ENCODE measurements at regions not wholly inside any gene's neighbourhood (a gene's known extent, or its start where the extent isn't known, plus 50 kb on each side); places are given as distances from the start of the nearest gene placed in this dataset.
A peak's percentile ranks its signal among the peaks of the same experiment; 100 is the strongest.

DNA sequence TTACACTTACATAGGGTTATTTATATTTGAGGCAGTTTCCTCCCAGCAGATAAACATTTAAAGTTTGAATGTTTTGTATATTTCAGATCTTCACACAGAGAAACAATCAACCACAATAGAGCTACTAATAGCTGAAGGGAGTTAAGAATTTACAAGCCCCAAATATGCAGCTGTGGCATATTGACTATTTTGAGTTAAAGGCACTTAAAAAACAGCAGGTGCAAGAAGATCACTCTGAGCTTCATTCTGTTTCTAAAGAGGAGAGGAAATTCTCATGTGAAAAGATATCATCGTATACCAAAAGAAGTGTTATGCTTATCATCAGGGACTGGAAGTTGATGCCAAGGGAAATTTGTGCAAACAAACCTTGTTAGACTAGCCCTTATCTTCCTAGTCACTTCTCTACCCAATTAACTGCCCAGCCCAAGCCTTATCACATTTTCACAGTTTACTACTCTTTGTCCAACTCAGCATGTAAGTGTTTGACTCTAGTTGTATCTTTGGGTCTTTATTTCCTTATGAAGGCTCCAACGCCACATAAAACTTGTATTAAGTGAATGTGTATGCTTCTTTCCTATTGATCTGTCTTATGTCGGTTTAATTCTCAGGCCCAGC lies 66.3 kb upstream of the COG2 start:
- Histone ChIP-seq H3K9ac (ENCODE audit: insufficient read depth, low read length, poor library complexity, severe bottlenecking) (no peak overlapping the region), H3K4me2 (replicated peaks; ENCODE audit: extremely low read depth, low read length, poor library complexity, severe bottlenecking) (no peak overlapping the region), H3K27ac (ENCODE audit: low read depth in 1 of 2, low read length in 2 of 2) (no peak overlapping the region), H4K20me1 (ENCODE audit: insufficient read depth, low read length) (no peaks in the 10 kb centered on the region), H3K36me3 (replicated peaks in 1 of 2; ENCODE audit: control insufficient read depth in 1 of 2, insufficient read depth in 2 of 2, low read length in 2 of 2) (no peaks in the 10 kb centered on the region), H3K9me3 (replicated peaks in 1 of 2; ENCODE audit: control insufficient read depth in 1 of 2, insufficient read depth in 1 of 2, low read length in 2 of 2) (peaks cover 0 to 3% of the 10 kb centered on the region in 2 donors), H3K4me1 (ENCODE audit: control insufficient read depth in 1 of 2, insufficient read depth in 2 of 2, low read length in 2 of 2) (peaks cover 30 to 36% of the 10 kb centered on the region in 2 donors), H3K27me3 (ENCODE audit: control insufficient read depth in 2 of 2, insufficient read depth in 2 of 2, low read length in 2 of 2) (no peaks in the 10 kb centered on the region), H3K4me3 (replicated peaks in 1 of 3; ENCODE audit: low read depth in 2 of 3, low read length in 3 of 3) (no peak overlapping the region), H3K79me2 (ENCODE audit: insufficient read depth, low read length) (no peaks in the 10 kb centered on the region), H2AFZ (ENCODE audit: insufficient read depth, low read depth, low read length, poor library complexity, severe bottlenecking) (no peak overlapping the region)
- TF ChIP-seq, protein P1, sequence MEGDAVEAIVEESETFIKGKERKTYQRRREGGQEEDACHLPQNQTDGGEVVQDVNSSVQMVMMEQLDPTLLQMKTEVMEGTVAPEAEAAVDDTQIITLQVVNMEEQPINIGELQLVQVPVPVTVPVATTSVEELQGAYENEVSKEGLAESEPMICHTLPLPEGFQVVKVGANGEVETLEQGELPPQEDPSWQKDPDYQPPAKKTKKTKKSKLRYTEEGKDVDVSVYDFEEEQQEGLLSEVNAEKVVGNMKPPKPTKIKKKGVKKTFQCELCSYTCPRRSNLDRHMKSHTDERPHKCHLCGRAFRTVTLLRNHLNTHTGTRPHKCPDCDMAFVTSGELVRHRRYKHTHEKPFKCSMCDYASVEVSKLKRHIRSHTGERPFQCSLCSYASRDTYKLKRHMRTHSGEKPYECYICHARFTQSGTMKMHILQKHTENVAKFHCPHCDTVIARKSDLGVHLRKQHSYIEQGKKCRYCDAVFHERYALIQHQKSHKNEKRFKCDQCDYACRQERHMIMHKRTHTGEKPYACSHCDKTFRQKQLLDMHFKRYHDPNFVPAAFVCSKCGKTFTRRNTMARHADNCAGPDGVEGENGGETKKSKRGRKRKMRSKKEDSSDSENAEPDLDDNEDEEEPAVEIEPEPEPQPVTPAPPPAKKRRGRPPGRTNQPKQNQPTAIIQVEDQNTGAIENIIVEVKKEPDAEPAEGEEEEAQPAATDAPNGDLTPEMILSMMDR (IDR thresholded peaks at IDR 0.05): no peak
- no peak overlapping the region for H3K4me3 Mint-ChIP-seq
- no CpG with 5 or more reads among the region's 3 CpGs for WGBS (ENCODE audit: insufficient coverage)
- peaks cover 0 to 7% (median 5%) of the 10 kb centered on the region in 3 donors for H3K27me3 Mint-ChIP-seq (ENCODE audit: low read depth in 3 of 3)
- H3K9me3 Mint-ChIP-seq: peaks cover 0 to 5% (median 3%) of the 10 kb centered on the region in 7 donors
- H3K36me3 Mint-ChIP-seq: peaks cover 0 to 3% of the 10 kb centered on the region in 2 donors
- H3K27ac Mint-ChIP-seq: no peak overlapping the region
- intact Hi-C loops (cut with micrococcal nuclease): no loop called here
- H3K4me1 Mint-ChIP-seq: peaks cover 40% of the 10 kb centered on the region
- DNase-seq: no peak

DNA sequence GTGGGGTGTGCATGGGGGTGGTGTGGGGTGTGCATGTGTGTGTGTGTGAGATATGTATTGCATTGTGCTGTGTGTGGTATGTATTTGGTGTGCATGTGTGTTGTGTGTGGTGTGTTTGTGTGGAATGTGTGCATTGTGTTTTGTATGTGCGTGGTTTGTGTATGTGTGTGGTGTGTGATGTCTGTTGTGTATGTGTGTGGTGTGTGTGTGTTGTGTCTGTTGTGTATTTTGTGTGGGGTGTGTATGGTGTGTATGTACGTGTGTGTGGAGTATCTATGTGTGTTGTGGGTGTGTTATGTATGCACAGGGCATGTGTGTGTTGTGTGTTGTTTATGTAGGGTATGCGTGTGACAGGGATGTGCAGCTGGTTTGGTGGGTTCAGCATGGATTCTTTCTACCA lies 67.8 kb upstream of the COG2 start:
- H3K4me3 ChIP-seq (replicated peaks in 1 of 3; ENCODE audit: low read depth in 2 of 3, low read length in 3 of 3): no peak overlapping the region
- peaks cover 0 to 5% (median 4%) of the 10 kb centered on the region in 3 donors for H3K27me3 Mint-ChIP-seq (ENCODE audit: low read depth in 3 of 3)
- peak overlapping the region; percentile 49 to 85 for H3K27ac ChIP-seq (ENCODE audit: low read depth in 1 of 2, low read length in 2 of 2)
- DNase-seq: no peak
- H3K9me3 Mint-ChIP-seq: peaks cover 0 to 5% (median 3%) of the 10 kb centered on the region in 7 donors
- H3K79me2 ChIP-seq (ENCODE audit: insufficient read depth, low read length): no peaks in the 10 kb centered on the region
- intact Hi-C loops (cut with micrococcal nuclease): no loop called here
- peaks cover 0 to 3% of the 10 kb centered on the region in 2 donors for H3K36me3 Mint-ChIP-seq
- H3K4me3 Mint-ChIP-seq: no peak overlapping the region
- H3K9ac ChIP-seq (ENCODE audit: insufficient read depth, low read length, poor library complexity, severe bottlenecking): no peak overlapping the region
- TF ChIP-seq, protein P1 (IDR thresholded peaks at IDR 0.05): no peak
- no peak overlapping the region for H2AFZ ChIP-seq (ENCODE audit: insufficient read depth, low read depth, low read length, poor library complexity, severe bottlenecking)
- peaks cover 54% of the 10 kb centered on the region for H3K4me1 Mint-ChIP-seq
- WGBS (ENCODE audit: insufficient coverage): 100% methylated on average over 1 of the region's 3 CpGs
- no peaks in the 10 kb centered on the region for H3K27me3 ChIP-seq (ENCODE audit: control insufficient read depth in 2 of 2, insufficient read depth in 2 of 2, low read length in 2 of 2)
- H3K4me2 ChIP-seq (replicated peaks; ENCODE audit: extremely low read depth, low read length, poor library complexity, severe bottlenecking): no peak overlapping the region
- H3K27ac Mint-ChIP-seq: peak overlapping the region in 4 of 7 donors; percentile 3 to 92 (median 64)
- H3K4me1 ChIP-seq (ENCODE audit: control insufficient read depth in 1 of 2, insufficient read depth in 2 of 2, low read length in 2 of 2): peaks cover 43 to 51% of the 10 kb centered on the region in 2 donors
- no peaks in the 10 kb centered on the region for H3K36me3 ChIP-seq (replicated peaks in 1 of 2; ENCODE audit: control insufficient read depth in 1 of 2, insufficient read depth in 2 of 2, low read length in 2 of 2)
- no peaks in the 10 kb centered on the region for H4K20me1 ChIP-seq (ENCODE audit: insufficient read depth, low read length)
- H3K9me3 ChIP-seq (replicated peaks in 1 of 2; ENCODE audit: control insufficient read depth in 1 of 2, insufficient read depth in 1 of 2, low read length in 2 of 2): peaks cover 0 to 3% of the 10 kb centered on the region in 2 donors
